A549 (cell line): ENCODE measurements at regions not wholly inside any gene's neighbourhood (a gene's known extent, or its start where the extent isn't known, plus 50 kb on each side); places are given as distances from the start of the nearest gene placed in this dataset.

ENCODE experiments used
- KDM5A ChIP-seq: fragments of 200-600 bp; sonication (generic); IDR thresholded peaks from 2 replicates; pipeline ENCODE4 v1.6.1; 2016; ENCODE audit warnings: antibody characterized with exemption, mild to moderate bottlenecking
- NR3C1 ChIP-seq: fragments of >200 bp; sonication (Bioruptor Twin); formaldehyde crosslinking; IDR thresholded peaks from 3 replicates; pipeline ENCODE4 v1.6.1; 2017
- TF ChIP-seq, protein P1 (sequence below): fragments of >200 bp; sonication (Bioruptor Twin); formaldehyde crosslinking; IDR thresholded peaks from 3 replicates; pipeline ENCODE4 v1.6.1; 2016
- TF ChIP-seq, protein P2 (sequence below): fragments of >200 bp; sonication (Bioruptor Twin); formaldehyde crosslinking; IDR thresholded peaks from 3 replicates; pipeline ENCODE4 v1.5.1; 2016
- TF ChIP-seq, protein P3 (sequence below): fragments of 450-650 bp; IDR thresholded peaks from 2 replicates; pipeline ENCODE4 v1.6.1; 2014; ENCODE audit warnings: antibody characterized with exemption

DNA sequence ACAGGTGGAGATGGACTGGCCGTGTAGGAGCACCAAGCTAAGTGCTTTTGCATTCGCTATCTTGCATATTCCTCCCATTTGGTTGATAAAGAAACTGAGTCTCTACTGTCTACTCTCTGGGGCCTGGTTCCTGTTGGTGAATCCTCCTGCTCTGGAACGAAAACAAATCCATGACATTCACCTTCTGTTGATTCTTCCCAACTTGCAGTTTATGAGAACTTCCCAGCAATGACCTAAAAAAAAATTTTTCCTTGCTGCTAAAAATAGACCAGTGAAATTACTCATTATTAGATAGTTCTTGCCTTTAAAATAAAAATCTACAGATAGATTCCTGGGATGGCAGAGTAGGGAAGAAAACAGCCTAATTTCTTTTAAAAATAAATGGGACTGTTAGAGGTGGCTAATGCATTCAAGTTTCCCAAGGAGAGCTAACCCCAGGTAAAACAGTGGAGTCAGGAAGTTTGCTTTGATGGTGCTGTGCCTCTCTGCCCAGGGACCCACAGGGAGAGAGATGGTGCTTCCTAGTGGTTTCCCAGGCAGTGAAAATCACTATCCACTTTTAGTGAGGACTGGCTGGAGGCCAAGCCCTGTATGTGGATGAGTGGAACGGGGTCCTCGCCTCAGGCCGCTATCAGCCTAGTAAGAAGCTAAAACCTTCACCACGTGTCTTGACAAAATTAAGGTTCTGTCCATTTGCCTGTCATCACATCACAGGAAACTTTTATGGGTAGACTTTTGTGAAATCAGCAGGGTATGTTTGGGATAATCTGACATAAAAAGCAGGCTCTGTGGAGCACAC, 68.4 kb upstream of the NR3C1 start:
- TF ChIP-seq, protein P1, sequence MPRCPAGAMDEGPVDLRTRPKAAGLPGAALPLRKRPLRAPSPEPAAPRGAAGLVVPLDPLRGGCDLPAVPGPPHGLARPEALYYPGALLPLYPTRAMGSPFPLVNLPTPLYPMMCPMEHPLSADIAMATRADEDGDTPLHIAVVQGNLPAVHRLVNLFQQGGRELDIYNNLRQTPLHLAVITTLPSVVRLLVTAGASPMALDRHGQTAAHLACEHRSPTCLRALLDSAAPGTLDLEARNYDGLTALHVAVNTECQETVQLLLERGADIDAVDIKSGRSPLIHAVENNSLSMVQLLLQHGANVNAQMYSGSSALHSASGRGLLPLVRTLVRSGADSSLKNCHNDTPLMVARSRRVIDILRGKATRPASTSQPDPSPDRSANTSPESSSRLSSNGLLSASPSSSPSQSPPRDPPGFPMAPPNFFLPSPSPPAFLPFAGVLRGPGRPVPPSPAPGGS, result no peak
- TF ChIP-seq KDM5A, result no peak
- TF ChIP-seq, protein P2, sequence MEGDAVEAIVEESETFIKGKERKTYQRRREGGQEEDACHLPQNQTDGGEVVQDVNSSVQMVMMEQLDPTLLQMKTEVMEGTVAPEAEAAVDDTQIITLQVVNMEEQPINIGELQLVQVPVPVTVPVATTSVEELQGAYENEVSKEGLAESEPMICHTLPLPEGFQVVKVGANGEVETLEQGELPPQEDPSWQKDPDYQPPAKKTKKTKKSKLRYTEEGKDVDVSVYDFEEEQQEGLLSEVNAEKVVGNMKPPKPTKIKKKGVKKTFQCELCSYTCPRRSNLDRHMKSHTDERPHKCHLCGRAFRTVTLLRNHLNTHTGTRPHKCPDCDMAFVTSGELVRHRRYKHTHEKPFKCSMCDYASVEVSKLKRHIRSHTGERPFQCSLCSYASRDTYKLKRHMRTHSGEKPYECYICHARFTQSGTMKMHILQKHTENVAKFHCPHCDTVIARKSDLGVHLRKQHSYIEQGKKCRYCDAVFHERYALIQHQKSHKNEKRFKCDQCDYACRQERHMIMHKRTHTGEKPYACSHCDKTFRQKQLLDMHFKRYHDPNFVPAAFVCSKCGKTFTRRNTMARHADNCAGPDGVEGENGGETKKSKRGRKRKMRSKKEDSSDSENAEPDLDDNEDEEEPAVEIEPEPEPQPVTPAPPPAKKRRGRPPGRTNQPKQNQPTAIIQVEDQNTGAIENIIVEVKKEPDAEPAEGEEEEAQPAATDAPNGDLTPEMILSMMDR, result no peak
- TF ChIP-seq, protein P3, sequence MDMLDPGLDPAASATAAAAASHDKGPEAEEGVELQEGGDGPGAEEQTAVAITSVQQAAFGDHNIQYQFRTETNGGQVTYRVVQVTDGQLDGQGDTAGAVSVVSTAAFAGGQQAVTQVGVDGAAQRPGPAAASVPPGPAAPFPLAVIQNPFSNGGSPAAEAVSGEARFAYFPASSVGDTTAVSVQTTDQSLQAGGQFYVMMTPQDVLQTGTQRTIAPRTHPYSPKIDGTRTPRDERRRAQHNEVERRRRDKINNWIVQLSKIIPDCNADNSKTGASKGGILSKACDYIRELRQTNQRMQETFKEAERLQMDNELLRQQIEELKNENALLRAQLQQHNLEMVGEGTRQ, result no peak
- no peak for TF ChIP-seq NR3C1
